PC-9 (cell line): ENCODE measurements at regions not wholly inside any gene's neighbourhood (a gene's known extent, or its start where the extent isn't known, plus 50 kb on each side); places are given as distances from the start of the nearest gene placed in this dataset.

Experiments
- BruUV-seq: library from RNA; stranded (reverse); fragments of 400-500 nt; replicated peaks from 2 replicates; lab custom pipeline; 2021; lab: Mats Ljungman, UMichigan
- CTCF ChIA-PET: fragments of 300-600 bp; sonication (Branson Sonifier 250); formaldehyde crosslinking; loops from one replicate; lab custom pipeline; 2022; ENCODE audit warnings: antibody characterized with exemption; lab: Charles Lee
- POLR2A ChIA-PET: fragments of 300-600 bp; sonication (Branson Sonifier 250); formaldehyde crosslinking; loops from one replicate; lab custom pipeline; 2022; ENCODE audit warnings: antibody characterized with exemption; ENCODE audit not compliant: unreplicated experiment; lab: Charles Lee
- DNase-seq, 2 experiments: peaks; one replicate each; pipeline versions ENCODE4 v3.0.0 to v3.0.0-alpha.2; 2015 to 2022; ENCODE audit warnings: mixed read lengths in 1 of 2
- H2AFZ ChIP-seq: fragments of 200-600 bp; sonication (generic); 2 replicates; pipeline ENCODE4 v1.8.1; 2017; ENCODE audit warnings: antibody characterized with exemption
- H3F3A ChIP-seq: fragments of 200-600 bp; sonication (generic); 2 replicates; pipeline ENCODE4 v1.8.1; 2017; ENCODE audit warnings: antibody characterized with exemption, mild to moderate bottlenecking, low read depth; ENCODE audit not compliant: insufficient read depth
- H3K27ac ChIP-seq: fragments of 200-600 bp; sonication (generic); 2 replicates; pipeline ENCODE4 v1.6.1; 2016; ENCODE audit warnings: mixed run types
- H3K27me3 ChIP-seq: fragments of 200-600 bp; sonication (generic); 2 replicates; pipeline ENCODE4 v1.6.1; 2016; ENCODE audit warnings: low read depth, mixed run types; ENCODE audit not compliant: insufficient read depth
- H3K36me3 ChIP-seq: fragments of 200-600 bp; sonication (generic); 2 replicates; pipeline ENCODE4 v1.6.1; 2016; ENCODE audit warnings: low read depth, mixed run types
- H3K4me1 ChIP-seq: fragments of 200-600 bp; sonication (generic); replicated peaks from 2 replicates; pipeline ENCODE4 v1.6.1; 2016; ENCODE audit warnings: mixed run types; ENCODE audit not compliant: insufficient read depth
- H3K4me2 ChIP-seq: fragments of 200-600 bp; sonication (generic); 2 replicates; pipeline ENCODE4 v1.6.1; 2017; ENCODE audit warnings: mixed run types
- H3K4me3 ChIP-seq: fragments of 200-600 bp; sonication (generic); 2 replicates; pipeline ENCODE4 v1.6.1; 2016; ENCODE audit warnings: mixed run types
- H3K79me2 ChIP-seq: fragments of 200-600 bp; sonication (generic); 2 replicates; pipeline ENCODE4 v1.6.1; 2017; ENCODE audit warnings: low read depth, mixed run types
- H3K9me2 ChIP-seq: fragments of 200-600 bp; sonication (generic); 2 replicates; pipeline ENCODE4 v1.8.1; 2017; ENCODE audit warnings: mild to moderate bottlenecking; ENCODE audit not compliant: insufficient read depth
- H3K9me3 ChIP-seq: fragments of 200-600 bp; sonication (generic); 2 replicates; pipeline ENCODE4 v1.8.1; 2016; ENCODE audit warnings: low read depth; ENCODE audit not compliant: insufficient read depth
- H4K20me1 ChIP-seq: fragments of 200-600 bp; sonication (generic); 2 replicates; pipeline ENCODE4 v1.8.1; 2017; ENCODE audit not compliant: insufficient read depth
- EZH2 ChIP-seq: fragments of 200-600 bp; sonication (generic); IDR thresholded peaks from 2 replicates; pipeline ENCODE4 v1.8.0; 2017; ENCODE audit warnings: antibody characterized with exemption, low read depth
- intact Hi-C: fragments of 100-400 bp; cut with micrococcal nuclease; formaldehyde crosslinking; loops from one replicate; pipeline ENCODE4 v1.10.0; 2022; ENCODE audit not compliant: unreplicated experiment
- TF ChIP-seq, protein P1 (sequence below): fragments of 200-600 bp; sonication (generic); conservative IDR thresholded peaks from 2 replicates; pipeline ENCODE4 v1.6.1; 2017; ENCODE audit warnings: mixed run types, antibody characterized with exemption, mild to moderate bottlenecking, moderate library complexity

DNA sequence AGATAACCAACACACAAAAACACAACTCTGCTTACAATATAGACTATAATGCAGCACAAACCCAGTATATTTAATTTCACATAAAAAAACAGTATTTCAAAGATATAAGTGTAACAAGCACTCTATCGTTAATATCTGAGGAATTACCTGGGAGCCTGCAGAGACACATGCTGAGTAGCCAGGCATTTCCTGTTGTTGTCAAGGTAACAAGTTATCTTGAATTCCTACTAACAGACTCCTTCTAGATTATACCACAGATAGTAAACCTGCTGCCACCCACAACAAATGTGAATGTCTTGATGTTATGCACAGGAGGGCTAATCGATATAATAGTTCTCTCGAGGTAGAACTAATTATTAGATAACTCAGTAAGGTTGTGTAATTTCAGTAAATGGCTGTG, 826.0 kb upstream of the PRR20A start:
- Histone ChIP-seq H3F3A (no peaks in the 10 kb centered on the region), H3K4me3 (no peak overlapping the region), H3K9me2 (no peaks in the 10 kb centered on the region), H3K4me1 (no peaks in the 10 kb centered on the region), H3K27ac (no peak overlapping the region), H2AFZ (no peak overlapping the region), H3K4me2 (no peak overlapping the region), H3K36me3 (no peaks in the 10 kb centered on the region), H4K20me1 (no peaks in the 10 kb centered on the region; the same call in 1 of the 2 replicates), H3K9me3 (no peaks in the 10 kb centered on the region), H3K27me3 (no peaks in the 10 kb centered on the region), H3K79me2 (no peaks in the 10 kb centered on the region)
- POLR2A ChIA-PET, result no interaction called here
- DNase-seq, result no peak
- intact Hi-C loops, result no loop called here
- BruUV-seq, result no TSS peak
- CTCF ChIA-PET, result no interaction called here
- TF ChIP-seq EZH2, result no peak
- TF ChIP-seq, protein P1, sequence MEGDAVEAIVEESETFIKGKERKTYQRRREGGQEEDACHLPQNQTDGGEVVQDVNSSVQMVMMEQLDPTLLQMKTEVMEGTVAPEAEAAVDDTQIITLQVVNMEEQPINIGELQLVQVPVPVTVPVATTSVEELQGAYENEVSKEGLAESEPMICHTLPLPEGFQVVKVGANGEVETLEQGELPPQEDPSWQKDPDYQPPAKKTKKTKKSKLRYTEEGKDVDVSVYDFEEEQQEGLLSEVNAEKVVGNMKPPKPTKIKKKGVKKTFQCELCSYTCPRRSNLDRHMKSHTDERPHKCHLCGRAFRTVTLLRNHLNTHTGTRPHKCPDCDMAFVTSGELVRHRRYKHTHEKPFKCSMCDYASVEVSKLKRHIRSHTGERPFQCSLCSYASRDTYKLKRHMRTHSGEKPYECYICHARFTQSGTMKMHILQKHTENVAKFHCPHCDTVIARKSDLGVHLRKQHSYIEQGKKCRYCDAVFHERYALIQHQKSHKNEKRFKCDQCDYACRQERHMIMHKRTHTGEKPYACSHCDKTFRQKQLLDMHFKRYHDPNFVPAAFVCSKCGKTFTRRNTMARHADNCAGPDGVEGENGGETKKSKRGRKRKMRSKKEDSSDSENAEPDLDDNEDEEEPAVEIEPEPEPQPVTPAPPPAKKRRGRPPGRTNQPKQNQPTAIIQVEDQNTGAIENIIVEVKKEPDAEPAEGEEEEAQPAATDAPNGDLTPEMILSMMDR, result no peak

- BruUV-seq, result no TSS peak
- Histone ChIP-seq H3K4me2 (no peak overlapping the region), H3K36me3 (no peaks in the 10 kb centered on the region), H3K27me3 (no peaks in the 10 kb centered on the region), H3K4me1 (no peaks in the 10 kb centered on the region), H3K9me2 (no peaks in the 10 kb centered on the region), H3F3A (no peaks in the 10 kb centered on the region), H3K9me3 (no peaks in the 10 kb centered on the region), H3K4me3 (no peak overlapping the region), H3K27ac (no peak overlapping the region), H3K79me2 (no peaks in the 10 kb centered on the region), H2AFZ (no peak overlapping the region), H4K20me1 (no peaks in the 10 kb centered on the region; the same call in 1 of the 2 replicates)
- intact Hi-C loops, result no loop called here
- CTCF ChIA-PET, result no interaction called here
- DNase-seq, result no peak
- POLR2A ChIA-PET, result no interaction called here
- no peak for TF ChIP-seq EZH2
- TF ChIP-seq, protein P1, result no peak
Measured at GRCh38 chr13:56317841-56318240, 822.9 kb upstream of the PRR20A start.

DNA sequence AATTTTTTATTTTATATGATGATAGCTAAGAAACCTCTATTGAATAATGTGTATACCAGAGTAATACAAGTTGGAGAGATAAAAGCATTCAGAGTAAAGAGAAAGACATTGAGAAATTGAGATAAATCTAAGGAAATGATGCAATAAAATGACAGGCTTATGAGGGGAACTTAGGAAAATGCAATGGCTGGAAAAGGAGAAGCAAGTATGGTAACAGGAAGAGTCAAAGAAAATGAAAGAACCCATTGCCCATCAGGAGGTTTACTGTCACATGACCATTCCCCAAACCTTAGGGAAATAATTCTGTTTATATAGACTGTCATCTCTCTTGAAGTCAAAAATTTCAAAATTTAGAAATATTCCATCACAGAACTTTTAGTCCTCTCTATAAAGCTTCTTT, 808.0 kb upstream of the PRR20A start:
- no peaks in the 10 kb centered on the region for H3K27me3 ChIP-seq
- H3K9me3 ChIP-seq, result no peaks in the 10 kb centered on the region
- H3K9me2 ChIP-seq, result no peaks in the 10 kb centered on the region
- DNase-seq, result no peak
- no peaks in the 10 kb centered on the region for H3F3A ChIP-seq
- CTCF ChIA-PET, result no interaction called here
- BruUV-seq, result no TSS peak
- no peaks in the 10 kb centered on the region for H3K36me3 ChIP-seq
- no peaks in the 10 kb centered on the region for H4K20me1 ChIP-seq
- no peak overlapping the region for H3K27ac ChIP-seq
- no peak overlapping the region for H3K4me2 ChIP-seq
- no peak overlapping the region for H3K4me3 ChIP-seq
- no peak for TF ChIP-seq EZH2
- TF ChIP-seq, protein P1, result no peak
- H3K4me1 ChIP-seq, result no peaks in the 10 kb centered on the region
- no peak overlapping the region for H2AFZ ChIP-seq
- intact Hi-C loops, result no loop called here
- POLR2A ChIA-PET, result no interaction called here
- no peaks in the 10 kb centered on the region for H3K79me2 ChIP-seq
